ENCODE measurements at regions not wholly inside any gene's neighbourhood (a gene's known extent, or its start where the extent isn't known, plus 50 kb on each side); places are given as distances from the start of the nearest gene placed in this dataset.

DNA sequence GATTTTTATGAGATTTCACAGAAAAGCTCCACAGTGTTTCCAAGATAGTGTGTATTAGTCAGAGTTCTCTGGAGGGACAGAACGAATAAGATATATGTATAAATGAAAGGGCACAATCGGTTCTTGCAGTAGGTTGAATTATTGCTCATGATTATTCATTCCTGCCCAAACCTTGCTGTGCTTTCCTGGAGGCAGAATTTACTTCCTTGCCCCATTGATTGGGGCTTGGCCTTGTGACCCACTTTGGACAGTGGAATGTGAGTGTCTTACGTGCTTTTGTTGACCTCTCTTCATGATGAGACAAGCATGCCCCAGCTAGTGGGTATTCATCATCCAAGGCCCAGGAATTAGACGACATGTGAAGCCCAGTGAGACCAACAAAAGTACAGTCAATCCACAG lies 53.0 kb upstream of the ABCB5 start:
- Histone ChIP-seq H3K36me3 (ENCODE audit: control insufficient read depth, insufficient read depth, low read length) (no peaks in the 10 kb centered on the region), H3K9me3 (ENCODE audit: control insufficient read depth, insufficient read depth, low read length) (no peaks in the 10 kb centered on the region), H3K27me3 (ENCODE audit: control insufficient read depth, insufficient read depth, low read length) (no peaks in the 10 kb centered on the region), H3K27ac (ENCODE audit: low read length) (no peak overlapping the region), H3K4me1 (ENCODE audit: control insufficient read depth, insufficient read depth, low read length) (no peaks in the 10 kb centered on the region), H3K4me3 (ENCODE audit: low read length) (no peak overlapping the region)
- DNase-seq (ENCODE audit: low read depth, low spot score) = no peak
- no CpG with 5 or more reads among the region's 4 CpGs for WGBS (ENCODE audit: insufficient coverage, insufficient read length)
